HCT116 (cell line): ENCODE measurements at regions not wholly inside any gene's neighbourhood (a gene's known extent, or its start where the extent isn't known, plus 50 kb on each side); places are given as distances from the start of the nearest gene placed in this dataset.

Experiments
- ATAC-seq: fragments of 200-7000 bp; cut with Tn5 transposase; 2 replicates; pipeline ENCODE4 v1.9.1; 2020; ENCODE audit warnings: mild to moderate bottlenecking, moderate library complexity
- BruUV-seq: library from RNA; stranded (reverse); fragments of 400-500 nt; replicated peaks from 2 replicates; lab custom pipeline; 2021; lab: Mats Ljungman, UMichigan
- CTCF ChIA-PET: fragments of 300-600 bp; sonication (Branson Sonifier 250); formaldehyde crosslinking; loops from one replicate; lab custom pipeline; 2021; ENCODE audit warnings: antibody characterized with exemption; lab: Charles Lee
- POLR2A ChIA-PET: fragments of 300-600, 350-600 bp; sonication (Branson Sonifier 250); formaldehyde crosslinking; loops from one replicate; lab custom pipeline; 2021; ENCODE audit warnings: antibody characterized with exemption; lab: Charles Lee
- RAD21 ChIA-PET, 2 experiments: fragments of 300-600 bp; sonication (Branson Sonifier 250); formaldehyde crosslinking; loops; one replicate each; lab custom pipeline; 2023; ENCODE audit warnings: low total read pairs in 2 of 2; ENCODE audit not compliant: uncharacterized antibody in 2 of 2, unreplicated experiment in 2 of 2, low non-redundant PET in 1 of 2; lab: Charles Lee
- DNase-seq: peaks from one replicate; pipeline ENCODE4 v3.0.0-alpha.2; 2010; ENCODE audit warnings: low read depth, low spot score
- H2AFZ ChIP-seq: fragments of 200-600 bp; shearing (Covaris generic), sonication (generic); 2 replicates; pipeline ENCODE4 v1.6.1; 2017; ENCODE audit warnings: low read depth, mixed run types, mixed read lengths, antibody characterized with exemption, low read length; ENCODE audit not compliant: poor library complexity, severe bottlenecking
- H3K27ac ChIP-seq: 2 replicates; pipeline ENCODE4 v1.5.1; 2012; ENCODE audit warnings: low read depth, low read length
- H3K27me3 ChIP-seq: fragments of 200-600 bp; sonication (generic); 2 replicates; pipeline ENCODE4 v1.6.1; 2016; ENCODE audit warnings: mixed run types, low read length, mixed read lengths; ENCODE audit not compliant: insufficient read depth
- H3K36me3 ChIP-seq, 2 experiments: fragments of 200-500 bp in 1 of 2; fragments of 200-600 bp in 1 of 2; sonication (Bioruptor generic) in 1 of 2; sonication (generic) in 1 of 2; 2 replicates each; pipeline versions ENCODE4 v1.5.1 to v1.6.1; 2014 to 2016; ENCODE audit warnings: low read length in 2 of 2, inconsistent platforms in 1 of 2, mixed read lengths in 1 of 2, mixed run types in 1 of 2; ENCODE audit not compliant: insufficient read depth in 2 of 2, control insufficient read depth in 1 of 2
- H3K4me1 ChIP-seq, 2 experiments: fragments of 200-600 bp in 1 of 2; sonication (generic) in 1 of 2; 2 replicates each; pipeline versions ENCODE4 v1.5.1 to v1.6.1; 2012 to 2017; ENCODE audit warnings: low read length in 2 of 2, inconsistent platforms in 1 of 2, mild to moderate bottlenecking in 1 of 2, mixed read lengths in 1 of 2, mixed run types in 1 of 2, moderate library complexity in 1 of 2; ENCODE audit not compliant: insufficient read depth in 2 of 2, control insufficient read depth in 1 of 2
- H3K4me2 ChIP-seq: fragments of 200-600 bp; sonication (generic); 2 replicates; pipeline ENCODE4 v1.6.1; 2017; ENCODE audit warnings: mixed run types, low read length, mixed read lengths
- H3K4me3 ChIP-seq, 2 experiments: fragments of 200-600 bp in 1 of 2; sonication (generic) in 1 of 2; replicated peaks in 1 of 2; 2 replicates each; pipeline ENCODE4 v1.5.1; 2011 to 2016; ENCODE audit warnings: low read length in 2 of 2, control low read depth in 1 of 2, low read depth in 1 of 2, mild to moderate bottlenecking in 1 of 2, mixed read lengths in 1 of 2, mixed run types in 1 of 2
- H3K79me2 ChIP-seq: fragments of 200-600 bp; sonication (generic); 2 replicates; pipeline ENCODE4 v1.6.1; 2017; ENCODE audit warnings: mild to moderate bottlenecking, mixed run types, low read length, moderate library complexity, mixed read lengths; ENCODE audit not compliant: insufficient read depth
- H3K9ac ChIP-seq: fragments of 200-600 bp; sonication (generic); 2 replicates; pipeline ENCODE4 v1.6.1; 2016; ENCODE audit warnings: low read length, mixed read lengths
- H3K9me2 ChIP-seq: fragments of 200-600 bp; sonication (generic), shearing (Covaris generic); 2 replicates; pipeline ENCODE4 v1.6.1; 2017; ENCODE audit warnings: mixed run types, mild to moderate bottlenecking, moderate library complexity; ENCODE audit not compliant: insufficient read depth
- H3K9me3 ChIP-seq, 2 experiments: fragments of 200-500 bp in 1 of 2; fragments of 200-600 bp in 1 of 2; sonication (Bioruptor generic) in 1 of 2; sonication (generic) in 1 of 2; 2 replicates each; pipeline ENCODE4 v1.6.1; 2014 to 2017; ENCODE audit warnings: low read length in 2 of 2, mixed read lengths in 2 of 2, inconsistent platforms in 1 of 2, low read depth in 1 of 2, mild to moderate bottlenecking in 1 of 2, mixed run types in 1 of 2, moderate library complexity in 1 of 2; ENCODE audit not compliant: control insufficient read depth in 1 of 2, insufficient read depth in 1 of 2
- H4K20me1 ChIP-seq: fragments of 200-600 bp; sonication (generic), shearing (Covaris generic); 2 replicates; pipeline ENCODE4 v1.6.1; 2017; ENCODE audit warnings: mixed run types, mild to moderate bottlenecking, moderate library complexity; ENCODE audit not compliant: insufficient read depth
- CEBPB ChIP-seq: IDR thresholded peaks from 2 replicates; pipeline ENCODE4 v1.6.1; 2012; ENCODE audit warnings: low read depth
- ELF1 ChIP-seq: IDR thresholded peaks from 2 replicates; pipeline ENCODE4 v1.6.1; 2012; ENCODE audit warnings: low read depth, borderline replicate concordance
- JUND ChIP-seq: IDR thresholded peaks from 2 replicates; pipeline ENCODE4 v1.6.1; 2012
- POLR2A ChIP-seq: IDR thresholded peaks from 2 replicates; pipeline ENCODE4 v1.7.0; 2011; ENCODE audit warnings: borderline replicate concordance; ENCODE audit not compliant: insufficient read depth, insufficient read length; ENCODE audit errors: extremely low read depth
- SP1 ChIP-seq: IDR thresholded peaks from 2 replicates; pipeline ENCODE4 v1.6.1; 2012; ENCODE audit warnings: low read depth
- TCF7L2 ChIP-seq: IDR thresholded peaks from 2 replicates; pipeline ENCODE4 v1.7.0; 2011; ENCODE audit warnings: borderline replicate concordance, inconsistent platforms; ENCODE audit not compliant: insufficient read depth, insufficient read length; ENCODE audit errors: extremely low read depth
- ZBTB33 ChIP-seq: IDR thresholded peaks from 2 replicates; pipeline ENCODE4 v1.6.1; 2011; ENCODE audit warnings: mild to moderate bottlenecking, low read length, moderate library complexity; ENCODE audit not compliant: insufficient replicate concordance; ENCODE audit errors: extremely low read depth
- ZFX ChIP-seq: fragments of 450-650 bp; IDR thresholded peaks from 2 replicates; pipeline ENCODE4 v1.6.1; 2017
- intact Hi-C: fragments of 100-400 bp; cut with micrococcal nuclease; formaldehyde crosslinking; loops from 2 replicates; pipeline ENCODE4 v1.10.0; 2022

GRCh38 chr3:44020143-44020542 is 221.5 kb upstream of the TOPAZ1 start:
- H4K20me1 ChIP-seq = no peaks in the 10 kb centered on the region
- POLR2A ChIA-PET = no interaction called here
- ATAC-seq = no peak
- H3K9me3 ChIP-seq = no peaks in the 10 kb centered on the region
- no peaks in the 10 kb centered on the region for H3K4me1 ChIP-seq
- H3K4me3 ChIP-seq = no peak overlapping the region
- no peak overlapping the region for H3K9ac ChIP-seq
- no peaks in the 10 kb centered on the region for H3K36me3 ChIP-seq
- intact Hi-C loops = no loop called here
- no TSS peak for BruUV-seq
- no peak overlapping the region for H3K27ac ChIP-seq
- no peak overlapping the region for H2AFZ ChIP-seq
- TF ChIP-seq TCF7L2 (no peak), JUND (no peak), SP1 (no peak), ELF1 (no peak), CEBPB (no peak), ZFX (no peak), ZBTB33 (no peak), POLR2A (no peak)
- TF ChIP-seq, all 23 proteins: peak for 0
- ChIA-PET CTCF (no interaction called here), RAD21 (no interaction called here)
- H3K4me2 ChIP-seq = no peak overlapping the region
- no peaks in the 10 kb centered on the region for H3K79me2 ChIP-seq
- no peaks in the 10 kb centered on the region for H3K9me2 ChIP-seq
- no peak for DNase-seq
- 0 out of 2 replicates have a peak, but pooled peaks cover 3% of the 10 kb centered on the region for H3K27me3 ChIP-seq
